Calu3 (cell line): ENCODE measurements at regions not wholly inside any gene's neighbourhood (a gene's known extent, or its start where the extent isn't known, plus 50 kb on each side); places are given as distances from the start of the nearest gene placed in this dataset.

Experiments
- BruUV-seq: library from RNA; stranded (reverse); fragments of 400-500 nt; replicated peaks from 2 replicates; lab custom pipeline; 2021; lab: Mats Ljungman, UMichigan
- CTCF ChIA-PET: fragments of 300-600 bp; sonication (Branson Sonifier 250); formaldehyde crosslinking; loops from one replicate; lab custom pipeline; 2022; ENCODE audit warnings: antibody characterized with exemption; lab: Charles Lee
- DNase-seq: peaks from one replicate; pipeline ENCODE4 v3.0.0; 2022
- H3K27ac Mint-ChIP-seq: one replicate; pipeline ENCODE4 v1.8.0; 2022; ENCODE audit warnings: mixed read lengths; ENCODE audit not compliant: unreplicated experiment
- H3K27me3 Mint-ChIP-seq: one replicate; pipeline ENCODE4 v1.8.0; 2022; ENCODE audit warnings: mixed read lengths; ENCODE audit not compliant: unreplicated experiment
- H3K36me3 Mint-ChIP-seq: one replicate; pipeline ENCODE4 v1.8.0; 2022; ENCODE audit warnings: mild to moderate bottlenecking, moderate library complexity, mixed read lengths; ENCODE audit not compliant: insufficient read depth, unreplicated experiment
- H3K4me1 Mint-ChIP-seq: one replicate; pipeline ENCODE4 v1.8.0; 2022; ENCODE audit warnings: mild to moderate bottlenecking, low read depth, mixed read lengths; ENCODE audit not compliant: unreplicated experiment
- H3K4me3 Mint-ChIP-seq: one replicate; pipeline ENCODE4 v1.8.0; 2022; ENCODE audit warnings: mild to moderate bottlenecking, low read depth, moderate library complexity, mixed read lengths; ENCODE audit not compliant: unreplicated experiment
- H3K9me3 Mint-ChIP-seq: one replicate; pipeline ENCODE4 v1.8.0; 2022; ENCODE audit warnings: low read depth, mixed read lengths; ENCODE audit not compliant: unreplicated experiment
- CTCF ChIP-seq: fragments of 200-600 bp; IDR thresholded peaks from one replicate; pipeline ENCODE4 v1.8.0; 2022; ENCODE audit warnings: antibody characterized with exemption; ENCODE audit not compliant: unreplicated experiment
- intact Hi-C: fragments of 100-400 bp; cut with micrococcal nuclease; formaldehyde crosslinking; loops from one replicate; pipeline ENCODE4 v1.10.0; 2022; ENCODE audit not compliant: unreplicated experiment

- no peak for TF ChIP-seq CTCF
- Mint-ChIP-seq H3K36me3 (no peaks in the 10 kb centered on the region), H3K4me3 (no peak overlapping the region), H3K27ac (no peak overlapping the region), H3K9me3 (peaks cover 10% of the 10 kb centered on the region), H3K27me3 (no peaks in the 10 kb centered on the region), H3K4me1 (no peaks in the 10 kb centered on the region)
- no TSS peak for BruUV-seq
- CTCF ChIA-PET = no interaction called here
- DNase-seq = no peak
- intact Hi-C loops = no loop called here
These were observed 240.4 kb downstream of the MBD2 start for GRCh38 chr18:53984021-53984420.

- intact Hi-C loops = no loop called here
- peaks cover 3% of the 10 kb centered on the region for H3K9me3 Mint-ChIP-seq
- H3K27ac Mint-ChIP-seq = no peak overlapping the region
- no peaks in the 10 kb centered on the region for H3K4me1 Mint-ChIP-seq
- no peak for DNase-seq
- H3K36me3 Mint-ChIP-seq = no peaks in the 10 kb centered on the region
- CTCF ChIA-PET = interaction anchor here (0.6 kb wide), 1 partner anchor 16 kb away, joined by 3 read pairs; no protein-coding TSS in a partner anchor
- no peaks in the 10 kb centered on the region for H3K27me3 Mint-ChIP-seq
- no peak for TF ChIP-seq CTCF
- BruUV-seq = no TSS peak
- no peak overlapping the region for H3K4me3 Mint-ChIP-seq
These were observed 253.1 kb downstream of the MBD2 start for GRCh38 chr18:53971331-53971730.

DNA sequence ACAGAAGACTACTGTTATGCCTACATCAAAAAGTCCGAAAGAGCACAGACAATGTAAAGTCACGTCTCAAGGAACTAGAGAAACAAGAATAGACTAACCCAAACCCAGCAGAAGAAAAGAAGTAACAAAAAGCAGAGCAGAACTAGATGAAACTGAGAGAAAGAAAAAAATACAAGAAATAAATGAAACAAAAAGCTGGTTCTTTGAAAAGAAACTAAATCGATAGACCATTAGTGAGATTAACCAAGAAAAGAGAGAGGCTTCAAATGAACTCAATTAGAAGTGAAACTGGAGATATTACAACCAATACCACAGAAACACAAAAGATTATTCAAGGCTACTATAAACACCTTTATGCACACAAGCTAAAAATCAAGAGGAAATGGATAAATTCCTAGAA lies 271.8 kb downstream of the MBD2 start:
- Mint-ChIP-seq H3K27ac (no peak overlapping the region), H3K4me3 (no peak overlapping the region), H3K36me3 (no peaks in the 10 kb centered on the region), H3K9me3 (no peaks in the 10 kb centered on the region), H3K4me1 (peaks cover 2% of the 10 kb centered on the region), H3K27me3 (no peaks in the 10 kb centered on the region)
- TF ChIP-seq CTCF = no peak
- BruUV-seq = no TSS peak
- CTCF ChIA-PET = no interaction called here
- DNase-seq = no peak
- intact Hi-C loops = no loop called here

GRCh38 chr18:53950545-53950944 lies 273.9 kb downstream of the MBD2 start:
- Mint-ChIP-seq H3K27ac (no peak overlapping the region), H3K4me3 (no peak overlapping the region), H3K9me3 (no peaks in the 10 kb centered on the region), H3K36me3 (no peaks in the 10 kb centered on the region), H3K4me1 (peaks cover 15% of the 10 kb centered on the region), H3K27me3 (no peaks in the 10 kb centered on the region)
- intact Hi-C loops = no loop called here
- no peak for TF ChIP-seq CTCF
- DNase-seq = no peak
- BruUV-seq = no TSS peak
- CTCF ChIA-PET = no interaction called here
